ENCODE measurements at regions not wholly inside any gene's neighbourhood (a gene's known extent, or its start where the extent isn't known, plus 50 kb on each side); places are given as distances from the start of the nearest gene placed in this dataset.

DNA sequence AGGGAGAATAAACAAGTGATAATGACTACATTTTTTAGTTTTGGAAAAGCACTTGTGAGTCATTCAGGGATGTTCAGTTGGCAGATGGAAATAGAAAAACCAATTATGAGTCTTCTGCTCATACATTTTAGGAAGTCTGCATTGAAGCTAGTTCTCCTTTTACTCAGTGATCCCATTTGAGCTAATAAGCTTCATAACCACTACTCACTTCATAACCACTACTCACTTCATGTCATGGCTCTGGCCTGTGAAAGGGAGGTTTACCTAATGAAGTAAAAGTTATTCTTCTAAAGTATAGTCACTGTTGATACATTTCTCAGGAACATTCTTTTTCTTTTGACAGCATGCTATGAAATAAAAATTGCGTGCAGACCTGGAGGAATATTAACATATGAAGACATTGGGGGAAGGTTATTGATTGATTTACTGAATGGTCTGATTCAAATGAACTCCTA is 948.7 kb downstream of the TSN start:
- DNase-seq = no peak
- H3K27ac ChIP-seq = no peak overlapping the region
- WGBS, 2 donors = 93 to 100% methylated on average over 1 of the region's 1 CpG
- no peak for ATAC-seq (ENCODE audit: low FRiP score in 2 of 2)
- H3K4me1 ChIP-seq = no peaks in the 10 kb centered on the region
- H3K27me3 ChIP-seq = no peaks in the 10 kb centered on the region
- H3K9me3 ChIP-seq = no peaks in the 10 kb centered on the region
- H3K4me3 ChIP-seq = no peak overlapping the region
- no peaks in the 10 kb centered on the region for H3K36me3 ChIP-seq
- TF ChIP-seq, protein P1, sequence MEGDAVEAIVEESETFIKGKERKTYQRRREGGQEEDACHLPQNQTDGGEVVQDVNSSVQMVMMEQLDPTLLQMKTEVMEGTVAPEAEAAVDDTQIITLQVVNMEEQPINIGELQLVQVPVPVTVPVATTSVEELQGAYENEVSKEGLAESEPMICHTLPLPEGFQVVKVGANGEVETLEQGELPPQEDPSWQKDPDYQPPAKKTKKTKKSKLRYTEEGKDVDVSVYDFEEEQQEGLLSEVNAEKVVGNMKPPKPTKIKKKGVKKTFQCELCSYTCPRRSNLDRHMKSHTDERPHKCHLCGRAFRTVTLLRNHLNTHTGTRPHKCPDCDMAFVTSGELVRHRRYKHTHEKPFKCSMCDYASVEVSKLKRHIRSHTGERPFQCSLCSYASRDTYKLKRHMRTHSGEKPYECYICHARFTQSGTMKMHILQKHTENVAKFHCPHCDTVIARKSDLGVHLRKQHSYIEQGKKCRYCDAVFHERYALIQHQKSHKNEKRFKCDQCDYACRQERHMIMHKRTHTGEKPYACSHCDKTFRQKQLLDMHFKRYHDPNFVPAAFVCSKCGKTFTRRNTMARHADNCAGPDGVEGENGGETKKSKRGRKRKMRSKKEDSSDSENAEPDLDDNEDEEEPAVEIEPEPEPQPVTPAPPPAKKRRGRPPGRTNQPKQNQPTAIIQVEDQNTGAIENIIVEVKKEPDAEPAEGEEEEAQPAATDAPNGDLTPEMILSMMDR (IDR thresholded peaks at IDR 0.05) = no peak
- no peak for TF ChIP-seq EP300 (IDR thresholded peaks at IDR 0.05)
- no peak for TF ChIP-seq POLR2AphosphoS5 (IDR thresholded peaks at IDR 0.05)
- TF ChIP-seq POLR2A (IDR thresholded peaks at IDR 0.05) = no peak

DNA sequence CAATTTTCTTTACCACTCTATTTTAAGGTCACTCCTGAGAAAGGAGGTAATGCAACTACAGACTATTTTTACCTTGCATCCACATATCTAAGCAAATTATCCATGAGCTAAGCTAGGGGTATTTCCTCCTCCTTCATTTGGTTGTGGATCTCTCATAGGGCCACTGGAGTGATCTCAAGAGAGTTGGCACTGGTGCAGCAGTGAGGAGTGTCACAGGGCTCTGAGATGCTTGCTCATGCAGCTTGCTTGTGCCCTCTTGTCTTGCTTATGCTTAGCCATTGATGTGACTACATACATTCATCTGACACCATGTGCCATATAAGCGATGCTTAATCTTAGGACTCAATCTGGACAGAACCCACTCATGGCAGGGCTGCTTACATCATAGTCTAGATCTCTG is 950.3 kb downstream of the TSN start:
- no peak overlapping the region for H3K27ac ChIP-seq
- WGBS, 2 donors = 92 to 95% methylated on average over 1 of the region's 1 CpG
- H3K9me3 ChIP-seq = no peaks in the 10 kb centered on the region
- no peaks in the 10 kb centered on the region for H3K36me3 ChIP-seq
- DNase-seq (no peak), ATAC-seq (ENCODE audit: low FRiP score in 2 of 2) (no peak)
- no peaks in the 10 kb centered on the region for H3K27me3 ChIP-seq
- H3K4me1 ChIP-seq = no peaks in the 10 kb centered on the region
- no peak overlapping the region for H3K4me3 ChIP-seq
- TF ChIP-seq EP300 (IDR thresholded peaks at IDR 0.05) = no peak
- TF ChIP-seq POLR2AphosphoS5 (IDR thresholded peaks at IDR 0.05) = no peak
- TF ChIP-seq POLR2A (IDR thresholded peaks at IDR 0.05) = no peak
- TF ChIP-seq, protein P1 (IDR thresholded peaks at IDR 0.05) = no peak

DNA sequence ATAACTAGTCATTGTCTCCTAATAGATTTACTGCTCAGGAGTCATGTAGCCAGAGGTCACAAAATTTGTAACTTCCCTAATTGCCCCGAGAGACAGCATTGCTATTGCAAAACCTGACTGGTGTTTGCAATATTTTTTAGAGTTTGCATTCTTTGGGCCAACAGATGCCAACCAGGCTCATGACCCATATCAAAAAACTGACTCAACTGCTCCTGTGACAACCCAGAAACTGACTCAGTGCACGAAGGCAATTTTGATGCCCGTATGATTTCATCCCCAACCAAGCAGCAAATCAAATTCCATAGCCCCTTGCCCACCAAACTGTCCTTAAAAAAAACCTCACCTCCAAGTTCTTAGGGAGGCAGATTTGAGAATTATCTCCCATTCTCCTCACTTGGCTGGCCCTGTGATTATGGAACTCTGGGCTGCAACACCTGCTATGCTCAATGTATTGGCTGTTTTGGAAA is 951.3 kb downstream of the TSN start:
- TF ChIP-seq POLR2AphosphoS5 (IDR thresholded peaks at IDR 0.05) = no peak
- TF ChIP-seq POLR2A (IDR thresholded peaks at IDR 0.05) = no peak
- TF ChIP-seq EP300 (IDR thresholded peaks at IDR 0.05) = no peak
- TF ChIP-seq, protein P1 (IDR thresholded peaks at IDR 0.05) = no peak
- ATAC-seq (ENCODE audit: low FRiP score in 2 of 2) (no peak), DNase-seq (no peak)
- no peaks in the 10 kb centered on the region for H3K4me1 ChIP-seq
- no peaks in the 10 kb centered on the region for H3K9me3 ChIP-seq
- 51 to 66% methylated on average over 3 of the region's 3 CpGs for WGBS, 2 donors
- no peak overlapping the region for H3K27ac ChIP-seq
- H3K27me3 ChIP-seq = no peaks in the 10 kb centered on the region
- no peaks in the 10 kb centered on the region for H3K36me3 ChIP-seq
- H3K4me3 ChIP-seq = no peak overlapping the region

DNA sequence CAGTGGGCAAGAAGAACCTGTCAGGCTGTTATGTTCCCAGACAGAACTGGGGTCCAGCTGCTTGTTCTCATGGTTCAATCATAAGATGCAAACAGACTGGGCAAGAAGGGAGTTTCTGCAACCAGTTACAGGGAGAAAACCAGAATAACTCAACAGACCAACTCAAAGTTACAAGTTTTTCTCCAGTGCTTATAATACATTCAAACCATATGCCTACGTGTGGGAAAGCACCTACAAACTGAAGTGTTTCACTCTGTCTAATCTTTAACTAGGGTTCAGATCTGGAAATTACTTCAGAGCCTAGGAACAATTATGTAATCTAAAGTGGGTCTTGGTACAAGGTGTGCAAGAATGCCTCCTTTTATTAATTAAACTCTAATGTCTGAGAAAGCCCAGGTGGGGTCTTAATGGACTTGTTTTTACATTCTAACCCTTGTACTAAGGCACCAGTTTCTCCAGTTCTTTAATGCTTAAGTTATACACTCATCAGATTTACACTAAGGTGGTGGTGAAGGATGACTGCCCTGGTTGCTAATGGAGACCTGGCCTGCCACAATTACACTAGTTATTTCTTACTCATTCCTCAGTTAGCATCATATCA is 951.9 kb downstream of the TSN start:
- Histone ChIP-seq H3K9me3 (no peaks in the 10 kb centered on the region), H3K4me3 (no peak overlapping the region), H3K27me3 (no peaks in the 10 kb centered on the region), H3K27ac (no peak overlapping the region), H3K4me1 (no peaks in the 10 kb centered on the region), H3K36me3 (no peaks in the 10 kb centered on the region)
- DNase-seq (no peak), ATAC-seq (ENCODE audit: low FRiP score in 2 of 2) (no peak)
- TF ChIP-seq POLR2AphosphoS5 (IDR thresholded peaks at IDR 0.05) (no peak), EP300 (IDR thresholded peaks at IDR 0.05) (no peak), POLR2A (IDR thresholded peaks at IDR 0.05) (no peak)
- TF ChIP-seq, protein P1 (IDR thresholded peaks at IDR 0.05) = no peak
- 43 to 48% methylated on average over 1 of the region's 1 CpG for WGBS, 2 donors

DNA sequence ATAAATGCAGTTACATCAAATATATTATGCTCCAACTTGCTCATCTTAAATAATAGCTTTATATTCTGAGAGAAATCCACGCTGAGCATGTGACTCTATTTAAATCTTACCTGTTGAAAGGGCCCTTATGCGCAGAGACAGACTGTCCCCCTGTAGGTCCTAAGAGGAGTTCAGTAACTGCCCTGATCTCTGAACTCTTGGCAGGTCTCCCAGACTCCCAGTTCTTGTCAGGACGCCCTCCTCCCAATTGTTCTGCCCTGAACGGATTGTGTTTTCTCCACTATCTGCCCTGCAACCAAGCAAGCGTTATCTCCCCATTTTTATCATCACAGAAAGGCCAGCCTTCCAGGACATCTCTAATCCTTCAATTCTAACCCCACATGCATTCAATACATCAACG is 954.6 kb downstream of the TSN start:
- H3K36me3 ChIP-seq = no peaks in the 10 kb centered on the region
- ATAC-seq (ENCODE audit: low FRiP score in 2 of 2) (no peak), DNase-seq (no peak)
- H3K27ac ChIP-seq = no peak overlapping the region
- H3K4me3 ChIP-seq = no peak overlapping the region
- H3K4me1 ChIP-seq = no peaks in the 10 kb centered on the region
- 75 to 76% methylated on average over 6 of the region's 6 CpGs for WGBS, 2 donors
- no peaks in the 10 kb centered on the region for H3K27me3 ChIP-seq
- TF ChIP-seq, protein P1 (IDR thresholded peaks at IDR 0.05) = no peak
- TF ChIP-seq POLR2AphosphoS5 (IDR thresholded peaks at IDR 0.05) (no peak), POLR2A (IDR thresholded peaks at IDR 0.05) (no peak), EP300 (IDR thresholded peaks at IDR 0.05) (no peak)
- H3K9me3 ChIP-seq = peaks cover 0 to 3% (median 0%) of the 10 kb centered on the region in 4 donors
